Stimulated activated CD4-positive, alpha-beta T cell treated with anti-CD3 and anti-CD28 coated beads, Interleukin-1b, Interleukin-23, amount 100 ng/mL, for 4 hours (primary cell): ENCODE measurements at regions not wholly inside any gene's neighbourhood (a gene's known extent, or its start where the extent isn't known, plus 50 kb on each side); places are given as distances from the start of the nearest gene placed in this dataset.

ENCODE experiments used
- DNase-seq, 2 donors: peaks; one replicate each; pipeline ENCODE4 v3.0.0-alpha.2; 2020; ENCODE audit warnings: low read depth in 2 of 2

DNA sequence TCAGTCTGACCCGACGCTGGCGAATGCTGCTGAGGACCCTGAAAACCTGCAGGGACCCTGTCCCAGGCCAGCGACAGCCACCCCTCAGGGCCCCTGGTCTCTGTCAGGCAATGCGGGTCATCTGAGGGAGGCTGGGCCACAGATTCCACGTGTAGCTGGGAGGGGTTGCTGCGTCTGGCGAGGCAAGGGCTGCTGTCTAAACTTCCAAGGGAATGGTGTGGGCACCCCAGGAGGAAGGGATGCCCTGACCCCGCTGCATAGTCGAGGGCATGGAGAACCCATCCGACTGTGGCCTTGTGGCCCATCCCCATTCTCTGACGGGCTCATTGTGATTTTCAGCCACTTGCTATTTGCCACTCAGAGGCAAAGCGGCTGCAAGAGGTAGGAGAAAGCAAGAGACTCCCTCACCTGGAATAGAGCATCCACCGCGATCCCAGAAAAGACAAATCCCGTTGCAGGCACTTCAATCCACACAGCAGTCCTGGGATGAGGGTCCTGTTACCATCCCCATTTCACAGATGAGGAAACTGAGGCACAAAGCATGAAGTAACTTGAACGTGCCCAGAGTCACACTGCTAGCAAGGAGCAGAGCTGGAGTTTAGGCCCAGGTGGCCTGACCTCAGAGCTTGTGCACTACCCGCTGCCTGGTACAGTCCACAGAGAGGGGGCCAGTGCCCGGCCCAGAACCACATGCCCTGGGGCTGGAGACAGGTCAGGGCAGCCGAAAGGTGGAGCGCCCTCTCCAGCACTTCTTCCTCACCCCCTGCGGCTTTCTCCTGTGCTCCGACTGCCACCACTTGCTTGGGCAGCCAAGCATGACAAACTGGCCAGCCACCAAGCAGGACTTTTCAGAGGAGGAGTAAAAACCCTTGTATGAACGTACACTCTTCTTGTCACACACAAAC lies 163.8 kb upstream of the KLF14 start:
- DNase-seq: no peak

DNA sequence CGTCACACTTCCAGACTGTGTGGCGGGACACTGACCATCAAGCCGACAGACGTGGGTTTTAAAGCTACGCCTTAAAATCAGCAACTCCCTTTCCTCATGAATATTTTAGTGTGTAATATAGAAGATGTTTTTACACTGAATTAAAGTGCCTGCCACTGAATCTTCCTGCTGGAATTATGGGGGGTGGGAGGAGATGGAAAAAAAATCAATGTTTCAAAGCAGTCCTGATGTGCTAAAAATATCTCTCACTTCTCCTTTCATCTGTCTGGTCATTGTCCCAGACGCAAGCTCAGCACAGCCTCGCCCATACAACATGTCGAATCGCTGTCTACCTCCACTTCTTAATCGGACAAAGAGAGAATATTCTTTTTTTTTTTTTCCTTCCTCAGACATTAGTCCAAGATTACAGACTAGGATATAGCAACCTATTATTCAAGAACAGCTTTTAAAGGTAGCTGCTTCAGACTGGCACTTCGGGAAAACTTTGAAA lies 165.1 kb upstream of the KLF14 start:
- no peak for DNase-seq

GRCh38 chr7:130899638-130900401 lies 165.8 kb upstream of the KLF14 start:
- DNase-seq: no peak

- no peak for DNase-seq
These were observed 166.6 kb upstream of the KLF14 start for GRCh38 chr7:130900471-130901076.

- DNase-seq: no peak
These were observed 167.3 kb upstream of the KLF14 start for GRCh38 chr7:130901209-130901783.

DNA sequence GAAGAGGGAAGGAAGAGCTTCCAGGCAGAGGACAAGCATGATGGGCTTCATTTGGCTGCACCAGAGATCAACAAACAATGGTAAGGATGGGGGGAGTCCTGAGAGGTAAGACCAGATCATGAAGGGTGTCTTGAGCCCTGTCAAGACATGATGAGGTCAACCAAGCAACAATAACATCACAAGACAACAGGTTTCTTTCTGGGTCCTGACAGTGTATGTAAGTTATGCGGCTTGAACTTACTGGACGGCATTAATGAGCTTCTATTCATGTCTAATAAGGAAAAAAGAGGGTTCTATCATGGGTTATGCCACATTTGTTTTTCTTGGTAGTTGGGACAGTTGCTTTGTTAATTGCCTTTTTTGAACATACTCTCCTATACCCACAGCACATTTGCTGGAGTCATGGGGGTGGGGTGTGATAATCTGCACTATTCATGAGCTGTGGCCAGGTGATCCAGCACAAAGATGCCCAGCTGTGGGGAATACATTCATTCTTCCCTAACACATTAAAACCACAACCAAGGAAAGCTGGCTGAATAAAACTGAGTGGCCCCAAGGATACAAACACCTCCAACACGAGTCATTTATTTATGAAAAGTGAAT lies 168.8 kb upstream of the KLF14 start:
- DNase-seq: no peak

GRCh38 chr7:130903358-130903974 lies 169.5 kb upstream of the KLF14 start:
- DNase-seq: no peak

GRCh38 chr7:130904031-130904757 lies 170.2 kb upstream of the KLF14 start:
- DNase-seq: no peak

GRCh38 chr7:130904792-130905191 lies 170.8 kb upstream of the KLF14 start:
- DNase-seq: no peak

DNA sequence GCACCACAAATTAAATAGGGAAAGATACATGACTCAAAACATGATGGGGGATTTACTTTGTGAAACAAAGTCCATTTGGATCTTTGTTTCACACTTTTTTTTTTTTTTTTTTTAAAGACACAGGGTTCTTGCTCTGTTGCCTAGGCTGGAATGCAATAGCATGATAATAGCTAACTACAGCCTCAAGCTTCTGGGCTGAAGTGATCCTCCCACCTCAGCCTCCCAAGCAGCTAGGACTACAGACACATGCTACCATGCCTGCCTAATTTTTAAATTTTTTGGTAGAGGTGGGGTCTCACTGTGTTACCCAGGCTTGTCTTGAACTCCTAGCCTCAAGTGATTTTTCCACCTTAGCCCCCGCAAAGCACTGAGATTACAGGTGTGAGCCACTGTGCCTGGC lies 172.6 kb upstream of the KLF14 start:
- no peak for DNase-seq

- no peak for DNase-seq
These were observed 173.4 kb upstream of the KLF14 start for GRCh38 chr7:130907439-130907838.

DNA sequence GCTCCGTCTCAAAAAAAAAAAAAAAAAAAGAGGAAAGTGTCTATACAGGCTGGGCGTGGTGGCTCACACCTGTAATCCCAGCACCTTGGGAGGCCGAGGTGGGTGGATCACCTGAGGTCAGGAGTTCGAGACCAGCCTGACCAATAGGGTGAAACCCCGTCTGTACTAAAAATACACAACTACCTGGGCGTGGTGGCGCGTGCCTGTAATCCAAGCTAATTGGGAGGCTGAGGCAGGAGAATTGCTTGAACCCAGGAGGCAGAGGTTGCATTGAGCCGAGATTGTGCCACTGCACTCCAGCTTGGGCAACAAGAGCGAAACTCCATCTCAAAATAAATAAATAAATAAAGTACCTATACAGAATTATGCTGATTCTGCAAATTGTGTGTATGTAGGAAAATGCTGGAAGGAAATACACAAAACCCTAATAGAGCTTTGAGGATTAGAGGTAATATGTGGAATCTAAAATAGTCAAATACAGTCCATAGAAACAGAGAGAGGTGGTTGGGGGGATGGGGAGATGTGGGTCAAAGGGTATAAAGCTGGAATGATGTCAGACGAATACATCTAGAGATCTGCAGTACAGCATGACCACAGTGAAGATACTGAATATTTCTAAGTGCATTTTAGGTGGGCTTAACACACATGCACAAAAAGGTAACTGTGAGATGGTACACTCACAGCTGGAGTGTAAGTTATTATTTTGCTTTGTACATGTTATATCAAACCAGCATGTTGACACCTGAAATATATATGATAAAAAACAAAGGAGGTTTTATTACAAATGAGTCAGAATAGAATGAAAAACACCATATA lies 174.5 kb upstream of the KLF14 start:
- DNase-seq: no peak

DNA sequence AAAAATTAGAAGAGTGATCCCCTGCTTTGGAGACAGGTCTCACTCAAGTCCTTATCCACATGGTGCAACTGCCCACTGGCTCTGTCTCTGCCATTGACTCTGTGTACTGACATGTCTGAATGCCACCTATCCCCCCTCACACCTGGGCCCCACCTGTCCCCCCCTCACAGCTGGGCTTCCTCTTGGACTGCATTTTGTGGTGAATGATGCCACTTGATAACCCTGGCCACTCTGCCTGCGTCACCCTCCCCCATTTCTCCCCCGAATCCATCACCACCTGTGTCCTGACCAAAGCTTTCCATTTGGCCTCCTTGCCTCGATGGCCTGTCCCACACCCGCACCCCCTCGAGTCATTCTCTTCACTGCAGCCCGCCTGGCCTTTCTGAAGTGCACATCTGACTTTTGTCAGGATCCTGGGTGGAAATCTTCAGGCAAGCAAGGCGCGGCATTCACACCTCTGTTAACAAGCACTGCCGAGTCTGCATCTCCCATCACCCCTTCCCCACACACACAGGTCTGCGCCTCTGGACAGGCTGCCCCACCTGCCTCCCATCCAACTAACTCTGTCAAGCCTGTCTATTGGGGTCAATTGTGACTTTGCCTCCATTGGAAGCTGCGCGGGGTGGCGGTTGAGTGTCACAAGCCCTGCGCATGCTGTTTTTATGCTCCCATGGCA lies 175.3 kb upstream of the KLF14 start:
- no peak for DNase-seq

- no peak for DNase-seq
These were observed 176.1 kb upstream of the KLF14 start for GRCh38 chr7:130909881-130910672.

DNA sequence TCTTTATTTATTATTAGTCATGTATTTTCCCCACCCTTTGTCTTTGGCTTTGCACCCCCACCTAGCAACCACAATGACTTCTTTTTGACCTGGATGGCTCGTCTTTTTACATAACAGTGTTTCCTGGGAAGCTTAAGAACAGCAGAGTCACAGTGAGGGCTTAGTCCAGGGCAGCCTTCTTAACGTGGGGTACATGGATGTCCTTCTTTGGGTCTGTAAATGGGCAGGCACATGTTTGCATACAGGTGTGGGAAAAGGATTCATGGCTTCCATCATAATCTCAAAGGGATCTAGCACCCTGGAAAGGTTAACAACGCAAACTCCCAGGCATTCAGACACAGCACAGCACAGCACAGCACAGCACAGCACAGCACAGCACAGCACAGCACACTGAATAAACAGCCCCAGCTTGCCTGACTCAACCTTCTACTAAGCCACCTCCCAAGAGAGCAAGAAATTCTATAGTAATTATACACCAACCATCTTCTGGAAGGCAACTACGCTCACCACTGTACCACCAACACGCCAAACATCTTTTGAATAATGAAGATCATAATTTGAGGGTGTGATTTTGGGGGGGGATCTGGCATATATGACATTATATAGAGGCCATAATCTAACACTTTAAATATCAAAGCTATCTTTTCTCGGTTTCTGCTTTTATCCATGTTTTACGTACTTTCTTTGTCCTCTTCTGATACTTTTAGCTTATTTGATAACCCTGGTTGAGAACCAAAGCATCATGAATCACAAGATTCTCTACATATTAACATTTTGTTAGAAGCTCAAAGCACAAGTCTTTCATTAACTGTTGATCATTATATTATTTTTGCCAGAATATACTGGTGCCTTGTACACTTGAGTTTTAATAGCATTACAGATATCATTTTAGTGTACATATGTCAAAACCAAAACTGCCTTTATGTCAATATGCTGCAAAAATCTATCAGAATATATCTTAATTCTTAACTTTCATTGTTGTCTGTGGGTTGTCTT lies 177.2 kb upstream of the KLF14 start:
- DNase-seq: no peak

- DNase-seq: no peak
These were observed 178.3 kb upstream of the KLF14 start for GRCh38 chr7:130912082-130912861.
